Fibroblast of lung (primary cell): ENCODE measurements at regions not wholly inside any gene's neighbourhood (a gene's known extent, or its start where the extent isn't known, plus 50 kb on each side); places are given as distances from the start of the nearest gene placed in this dataset.
"Not testable (repeated sequence)": the region's sequence is repeated elsewhere in the genome, so short reads cannot be mapped to it uniquely, and the experiment has no call there.

Experiments used
- DNase-seq, 2 donors: peaks; one replicate each; pipeline versions ENCODE4 v3.0.0 to v3.0.0-alpha.2; 2010; ENCODE audit warnings: low read depth in 2 of 2
- H2AFZ ChIP-seq: 2 replicates; pipeline ENCODE4 v1.5.1; 2012; ENCODE audit warnings: low read length, control low read depth, inconsistent platforms
- H3K27ac ChIP-seq: 2 replicates; pipeline ENCODE4 v1.5.1; 2011; ENCODE audit warnings: low read length, control low read depth; ENCODE audit not compliant: insufficient read depth
- H3K27me3 ChIP-seq: 2 replicates; pipeline ENCODE4 v1.5.1; 2011; ENCODE audit warnings: mild to moderate bottlenecking, low read length; ENCODE audit not compliant: control insufficient read depth, insufficient read depth
- H3K36me3 ChIP-seq: 2 replicates; pipeline ENCODE4 v1.5.1; 2011; ENCODE audit warnings: low read length; ENCODE audit not compliant: control insufficient read depth, insufficient read depth
- H3K4me1 ChIP-seq: 2 replicates; pipeline ENCODE4 v1.5.1; 2011; ENCODE audit warnings: low read length; ENCODE audit not compliant: control insufficient read depth, insufficient read depth; ENCODE audit errors: extremely low read depth
- H3K4me2 ChIP-seq: 2 replicates; pipeline ENCODE4 v1.5.1; 2011; ENCODE audit warnings: low read length, control low read depth; ENCODE audit not compliant: insufficient read depth; ENCODE audit errors: extremely low read depth
- H3K4me3 ChIP-seq, 4 experiments: fragments of 200-600 bp in 1 of 4; sonication (generic) in 1 of 4; replicated peaks in 1 of 4; 2 replicates each; pipeline ENCODE4 v1.5.1; 2011 to 2016; ENCODE audit warnings: low read length in 4 of 4, low read depth in 3 of 4, mild to moderate bottlenecking in 3 of 4, control low read depth in 2 of 4, inconsistent platforms in 1 of 4, mixed read lengths in 1 of 4; ENCODE audit not compliant: insufficient read depth in 1 of 4; ENCODE audit errors: control extremely low read depth in 1 of 4
- H3K79me2 ChIP-seq: 2 replicates; pipeline ENCODE4 v1.5.1; 2012; ENCODE audit warnings: mild to moderate bottlenecking, low read length, inconsistent platforms; ENCODE audit not compliant: control insufficient read depth, insufficient read depth
- H3K9ac ChIP-seq: 2 replicates; pipeline ENCODE4 v1.5.1; 2011; ENCODE audit warnings: mild to moderate bottlenecking, low read length, control low read depth; ENCODE audit not compliant: insufficient read depth
- H3K9me3 ChIP-seq: 2 replicates; pipeline ENCODE4 v1.5.1; 2012; ENCODE audit warnings: low read depth, low read length; ENCODE audit not compliant: control insufficient read depth, insufficient read depth
- H4K20me1 ChIP-seq: 2 replicates; pipeline ENCODE4 v1.5.1; 2011; ENCODE audit warnings: low read length; ENCODE audit not compliant: control insufficient read depth, insufficient read depth; ENCODE audit errors: extremely low read depth
- EZH2 ChIP-seq: IDR thresholded peaks from 2 replicates; pipeline ENCODE4 v1.5.1; 2012; ENCODE audit warnings: low read length, control low read depth, mild to moderate bottlenecking; ENCODE audit errors: missing control alignments
- TF ChIP-seq, protein P1 (sequence below), 2 donors: IDR thresholded peaks in 1 of 2; conservative IDR thresholded peaks in 1 of 2; 1 replicate in 1 of 2; 2 replicates in 1 of 2; pipeline ENCODE4 v1.5.1; 2011 to 2012; ENCODE audit warnings: low read length in 2 of 2, control low read depth in 1 of 2, inconsistent platforms in 1 of 2, low read depth in 1 of 2, mild to moderate bottlenecking in 1 of 2

DNA sequence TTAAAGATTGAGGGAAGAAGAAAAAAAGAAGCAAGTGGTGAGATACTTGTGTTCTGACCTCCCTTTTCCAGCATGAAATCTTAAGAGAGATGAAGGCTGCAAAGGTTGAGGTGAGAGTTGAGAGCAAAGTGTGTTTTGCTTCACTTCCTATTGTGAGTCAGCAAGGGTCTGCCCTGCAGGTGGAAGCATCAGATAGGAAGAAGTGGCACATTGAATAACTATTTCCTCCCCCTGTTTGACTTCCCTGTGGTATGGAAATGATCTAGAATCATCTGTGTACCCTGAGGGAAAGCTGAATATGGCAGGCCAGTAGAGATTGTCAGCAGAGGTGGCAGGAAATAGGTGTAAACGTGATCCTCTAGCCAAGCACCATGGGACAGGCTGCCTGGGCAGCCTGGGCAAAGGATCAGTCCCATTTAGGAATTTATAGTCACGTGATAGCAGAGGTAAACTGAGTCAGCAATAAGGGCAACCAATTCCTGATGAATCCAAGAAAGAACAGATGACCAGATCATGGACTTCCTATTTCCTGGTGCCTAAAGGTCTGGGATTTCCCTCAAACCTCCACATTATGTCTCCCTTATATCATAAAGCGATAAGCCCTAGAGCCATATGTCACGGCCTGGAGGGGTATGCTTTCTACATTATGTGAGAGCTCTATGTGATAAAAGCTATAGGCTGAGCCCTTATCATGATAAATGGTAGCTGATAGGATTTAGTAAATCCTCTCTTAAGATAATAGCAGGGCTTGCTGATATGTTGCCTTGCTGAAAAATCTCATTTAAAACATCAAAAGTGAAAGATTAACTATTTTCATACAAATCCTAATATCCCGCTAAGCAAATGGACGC is 287.0 kb downstream of the MDFIC start:
- H3K27me3 ChIP-seq: no peaks in the 10 kb centered on the region
- no peaks in the 10 kb centered on the region for H3K4me1 ChIP-seq
- no peak for DNase-seq
- H3K79me2 ChIP-seq: no peaks in the 10 kb centered on the region
- no peaks in the 10 kb centered on the region for H3K9me3 ChIP-seq
- no peak overlapping the region for H3K4me2 ChIP-seq
- no peak overlapping the region for H3K27ac ChIP-seq
- no peak overlapping the region for H3K9ac ChIP-seq
- no peak overlapping the region for H2AFZ ChIP-seq
- H3K4me3 ChIP-seq: no peak overlapping the region
- no peak for TF ChIP-seq EZH2
- TF ChIP-seq, protein P1, sequence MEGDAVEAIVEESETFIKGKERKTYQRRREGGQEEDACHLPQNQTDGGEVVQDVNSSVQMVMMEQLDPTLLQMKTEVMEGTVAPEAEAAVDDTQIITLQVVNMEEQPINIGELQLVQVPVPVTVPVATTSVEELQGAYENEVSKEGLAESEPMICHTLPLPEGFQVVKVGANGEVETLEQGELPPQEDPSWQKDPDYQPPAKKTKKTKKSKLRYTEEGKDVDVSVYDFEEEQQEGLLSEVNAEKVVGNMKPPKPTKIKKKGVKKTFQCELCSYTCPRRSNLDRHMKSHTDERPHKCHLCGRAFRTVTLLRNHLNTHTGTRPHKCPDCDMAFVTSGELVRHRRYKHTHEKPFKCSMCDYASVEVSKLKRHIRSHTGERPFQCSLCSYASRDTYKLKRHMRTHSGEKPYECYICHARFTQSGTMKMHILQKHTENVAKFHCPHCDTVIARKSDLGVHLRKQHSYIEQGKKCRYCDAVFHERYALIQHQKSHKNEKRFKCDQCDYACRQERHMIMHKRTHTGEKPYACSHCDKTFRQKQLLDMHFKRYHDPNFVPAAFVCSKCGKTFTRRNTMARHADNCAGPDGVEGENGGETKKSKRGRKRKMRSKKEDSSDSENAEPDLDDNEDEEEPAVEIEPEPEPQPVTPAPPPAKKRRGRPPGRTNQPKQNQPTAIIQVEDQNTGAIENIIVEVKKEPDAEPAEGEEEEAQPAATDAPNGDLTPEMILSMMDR (conservative IDR thresholded peaks at IDR 0.05 in 1 of 2, IDR thresholded peaks at IDR 0.05 in 1 of 2; ENCODE audit: low read depth in 1 of 2, low read length in 2 of 2): no peak
- no peaks in the 10 kb centered on the region for H4K20me1 ChIP-seq
- no peaks in the 10 kb centered on the region for H3K36me3 ChIP-seq

DNA sequence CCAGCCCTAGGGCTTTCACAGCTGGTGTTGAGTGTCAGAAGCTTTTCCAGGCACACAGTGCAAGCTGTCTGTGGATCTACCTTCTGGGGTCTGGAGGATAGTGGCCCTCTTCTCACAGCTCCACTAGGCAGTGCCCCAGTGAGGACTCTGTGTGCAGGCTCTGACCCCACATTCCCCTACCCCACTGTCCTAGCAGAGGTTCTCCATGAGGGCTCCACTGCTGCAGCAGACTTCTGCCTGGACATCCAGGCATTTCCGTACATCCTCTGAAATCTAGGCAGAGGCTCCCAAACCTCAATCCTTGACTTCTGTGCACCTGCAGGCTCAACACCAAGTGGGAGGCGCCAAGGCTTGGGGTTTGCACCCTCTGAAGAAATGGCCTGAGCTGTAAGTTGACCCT is 284.5 kb downstream of the MDFIC start:
- not testable (repeated sequence) for H2AFZ ChIP-seq, H3K4me3 ChIP-seq

DNA sequence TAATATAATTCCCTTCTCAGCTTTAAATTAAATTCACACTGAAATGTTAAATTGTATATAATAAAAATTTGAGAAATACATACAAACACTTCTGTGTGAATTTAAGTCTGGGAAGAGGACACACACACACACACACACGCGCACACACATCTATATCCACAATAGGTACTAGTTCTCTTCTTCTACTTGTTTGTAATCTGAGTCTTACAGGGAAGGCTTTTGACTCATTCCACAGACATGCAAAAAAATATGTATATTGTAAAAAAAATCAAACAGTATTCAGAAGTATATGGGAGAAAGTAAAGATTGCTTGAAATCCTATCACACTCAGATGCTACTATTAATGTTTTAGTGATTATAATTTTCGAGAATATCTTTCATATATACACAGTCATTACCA is 276.2 kb downstream of the MDFIC start:
- peak; percentile 41 to 54 for DNase-seq

More for the DNA sequence above, 284.5 kb downstream of the MDFIC start:
- not testable (repeated sequence) for H4K20me1 ChIP-seq, H3K27me3 ChIP-seq, H3K4me2 ChIP-seq, H3K9me3 ChIP-seq, H3K79me2 ChIP-seq, H3K36me3 ChIP-seq, H3K9ac ChIP-seq, DNase-seq, H3K4me1 ChIP-seq, H3K27ac ChIP-seq

More for the DNA sequence above, 276.2 kb downstream of the MDFIC start:
- Histone ChIP-seq H3K4me2 (no peak overlapping the region), H3K27me3 (no peaks in the 10 kb centered on the region), H3K36me3 (no peaks in the 10 kb centered on the region), H4K20me1 (no peaks in the 10 kb centered on the region), H2AFZ (no peak overlapping the region), H3K9ac (no peak overlapping the region), H3K79me2 (no peaks in the 10 kb centered on the region), H3K9me3 (no peaks in the 10 kb centered on the region), H3K4me1 (no peaks in the 10 kb centered on the region), H3K4me3 (no peak overlapping the region), H3K27ac (no peak overlapping the region)
- no peak for TF ChIP-seq EZH2
- TF ChIP-seq, protein P1 (conservative IDR thresholded peaks at IDR 0.05 in 1 of 2, IDR thresholded peaks at IDR 0.05 in 1 of 2; ENCODE audit: low read depth in 1 of 2, low read length in 2 of 2): no peak
